Stomach (tissue), 4 donors: ENCODE measurements at regions not wholly inside any gene's neighbourhood (a gene's known extent, or its start where the extent isn't known, plus 50 kb on each side); places are given as distances from the start of the nearest gene placed in this dataset.

ENCODE experiments used
- EP300 ChIP-seq: sonication (generic); formaldehyde crosslinking; IDR thresholded peaks from one replicate; pipeline ENCODE4 v1.6.1; 2017; ENCODE audit warnings: antibody characterized with exemption
- POLR2A ChIP-seq, 4 donors: fragments of 450-650 bp; IDR thresholded peaks; one replicate each; pipeline ENCODE4 v1.6.1; 2016; ENCODE audit warnings: antibody characterized with exemption in 4 of 4, control low read depth in 2 of 4, mild to moderate bottlenecking in 1 of 4, moderate library complexity in 1 of 4

- TF ChIP-seq EP300 (no peak), POLR2A (IDR thresholded peaks at IDR 0.05) (no peak)
These were observed 98.9 kb upstream of the PIAS1 start for GRCh38 chr15:67955252-67955651.
